Stomach (tissue), 4 donors: ENCODE measurements at regions not wholly inside any gene's neighbourhood (a gene's known extent, or its start where the extent isn't known, plus 50 kb on each side); places are given as distances from the start of the nearest gene placed in this dataset.

Experiments
- POLR2A ChIP-seq, 4 donors: fragments of 450-650 bp; IDR thresholded peaks; one replicate each; pipeline ENCODE4 v1.6.1; 2016; ENCODE audit warnings: antibody characterized with exemption in 4 of 4, control low read depth in 2 of 4, mild to moderate bottlenecking in 1 of 4, moderate library complexity in 1 of 4
- POLR2AphosphoS5 ChIP-seq, 3 donors: sonication (generic); formaldehyde crosslinking; IDR thresholded peaks; one replicate each; pipeline ENCODE4 v1.6.1; 2016; ENCODE audit warnings: antibody characterized with exemption in 3 of 3
- TF ChIP-seq, protein P1 (sequence below), 7 experiments: fragments of 450-650 bp in 4 of 7; fragments of 200-600 bp in 3 of 7; sonication (generic) in 3 of 7; IDR thresholded peaks; one replicate each; pipeline ENCODE4 v1.5.1; 2016 to 2019; ENCODE audit warnings: antibody characterized with exemption in 7 of 7, control low read depth in 2 of 7, mild to moderate bottlenecking in 1 of 7

DNA sequence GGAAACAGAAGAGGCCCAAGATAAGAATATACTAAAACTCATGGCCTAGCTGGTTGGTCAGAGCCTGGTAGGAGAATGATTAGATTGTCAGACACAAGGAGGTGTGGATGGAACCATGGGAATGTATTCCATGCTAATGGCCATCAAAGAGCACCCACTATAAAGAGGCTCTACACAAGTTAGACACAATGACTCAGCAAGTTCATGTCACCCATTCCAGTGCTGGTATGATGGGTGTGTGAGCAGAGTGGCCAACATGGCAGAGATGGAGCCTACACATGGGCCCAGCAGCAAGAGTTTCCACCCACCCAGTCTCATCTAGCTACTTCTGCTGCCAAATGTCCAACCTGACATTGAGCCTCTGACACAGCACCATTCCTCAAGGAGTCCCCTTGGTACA lies 97.5 kb upstream of the COG2 start:
- TF ChIP-seq POLR2A (IDR thresholded peaks at IDR 0.05) = no peak
- TF ChIP-seq, protein P1, sequence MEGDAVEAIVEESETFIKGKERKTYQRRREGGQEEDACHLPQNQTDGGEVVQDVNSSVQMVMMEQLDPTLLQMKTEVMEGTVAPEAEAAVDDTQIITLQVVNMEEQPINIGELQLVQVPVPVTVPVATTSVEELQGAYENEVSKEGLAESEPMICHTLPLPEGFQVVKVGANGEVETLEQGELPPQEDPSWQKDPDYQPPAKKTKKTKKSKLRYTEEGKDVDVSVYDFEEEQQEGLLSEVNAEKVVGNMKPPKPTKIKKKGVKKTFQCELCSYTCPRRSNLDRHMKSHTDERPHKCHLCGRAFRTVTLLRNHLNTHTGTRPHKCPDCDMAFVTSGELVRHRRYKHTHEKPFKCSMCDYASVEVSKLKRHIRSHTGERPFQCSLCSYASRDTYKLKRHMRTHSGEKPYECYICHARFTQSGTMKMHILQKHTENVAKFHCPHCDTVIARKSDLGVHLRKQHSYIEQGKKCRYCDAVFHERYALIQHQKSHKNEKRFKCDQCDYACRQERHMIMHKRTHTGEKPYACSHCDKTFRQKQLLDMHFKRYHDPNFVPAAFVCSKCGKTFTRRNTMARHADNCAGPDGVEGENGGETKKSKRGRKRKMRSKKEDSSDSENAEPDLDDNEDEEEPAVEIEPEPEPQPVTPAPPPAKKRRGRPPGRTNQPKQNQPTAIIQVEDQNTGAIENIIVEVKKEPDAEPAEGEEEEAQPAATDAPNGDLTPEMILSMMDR (IDR thresholded peaks at IDR 0.05) = no peak
- TF ChIP-seq POLR2AphosphoS5 (IDR thresholded peaks at IDR 0.05) = no peak
